ENCODE measurements at regions not wholly inside any gene's neighbourhood (a gene's known extent, or its start where the extent isn't known, plus 50 kb on each side); places are given as distances from the start of the nearest gene placed in this dataset.

DNA sequence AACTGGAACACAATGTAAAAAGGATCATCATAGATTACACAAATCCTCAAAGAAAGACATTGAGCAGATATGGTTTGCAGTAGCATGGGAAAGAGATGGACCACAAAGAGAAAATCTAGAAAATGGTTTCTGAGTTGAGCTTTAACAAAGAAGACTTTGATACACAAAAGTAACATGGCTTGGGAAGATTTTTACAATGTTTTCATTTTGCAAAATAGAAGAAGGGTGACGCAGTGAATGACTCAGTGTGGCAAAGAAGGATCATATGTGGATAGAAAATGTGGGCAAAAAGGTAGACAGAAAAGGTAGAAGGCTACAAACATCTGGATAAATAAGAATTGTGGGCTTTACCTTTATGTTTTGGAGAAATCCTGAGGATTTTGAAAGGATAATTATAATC lies 1220.5 kb downstream of the PCDH17 start:
- DNase-seq (no peak), ATAC-seq (ENCODE audit: low read depth in 2 of 2) (no peak)
- peak overlapping the region in 1 of 3 donors; percentile 66 for H3K27ac Mint-ChIP-seq
- no peak overlapping the region for H3K27ac ChIP-seq (ENCODE audit: insufficient read depth, low read length, poor library complexity, severe bottlenecking)
- H3K4me1 ChIP-seq (ENCODE audit: control insufficient read depth, insufficient read depth, low read length, poor library complexity, severe bottlenecking) = no peaks in the 10 kb centered on the region
- no peaks in the 10 kb centered on the region for H3K27me3 Mint-ChIP-seq
- no peaks in the 10 kb centered on the region for H3K36me3 ChIP-seq (ENCODE audit: control insufficient read depth, insufficient read depth, low read length)
- H3K4me1 Mint-ChIP-seq = no peaks in the 10 kb centered on the region
- H3K9me3 Mint-ChIP-seq = peaks cover 0 to 10% (median 5%) of the 10 kb centered on the region in 7 donors
- H3K4me3 Mint-ChIP-seq = no peak overlapping the region
- no peaks in the 10 kb centered on the region for H3K27me3 ChIP-seq (ENCODE audit: control insufficient read depth, insufficient read depth, low read length)
- no peaks in the 10 kb centered on the region for H3K36me3 Mint-ChIP-seq
- H3K9me3 ChIP-seq (ENCODE audit: control insufficient read depth in 2 of 2, low read length in 2 of 2) = no peaks in the 10 kb centered on the region
- no peak overlapping the region for H3K4me3 ChIP-seq (ENCODE audit: low read depth, low read length)

- peaks cover 0 to 6% of the 10 kb centered on the region in 2 experiments for H3K9me3 ChIP-seq (ENCODE audit: control insufficient read depth in 2 of 2, low read length in 2 of 2)
- no peaks in the 10 kb centered on the region for H3K36me3 ChIP-seq (ENCODE audit: control insufficient read depth, insufficient read depth, low read length)
- ATAC-seq (ENCODE audit: low read depth in 2 of 2) (no peak), DNase-seq (no peak)
- no peak overlapping the region for H3K4me3 Mint-ChIP-seq
- no peaks in the 10 kb centered on the region for H3K4me1 ChIP-seq (ENCODE audit: control insufficient read depth, insufficient read depth, low read length, poor library complexity, severe bottlenecking)
- H3K27me3 Mint-ChIP-seq = no peaks in the 10 kb centered on the region
- H3K36me3 Mint-ChIP-seq = no peaks in the 10 kb centered on the region
- H3K27ac ChIP-seq (ENCODE audit: insufficient read depth, low read length, poor library complexity, severe bottlenecking) = no peak overlapping the region
- H3K27me3 ChIP-seq (ENCODE audit: control insufficient read depth, insufficient read depth, low read length) = no peaks in the 10 kb centered on the region
- no peaks in the 10 kb centered on the region for H3K4me1 Mint-ChIP-seq
- H3K4me3 ChIP-seq (ENCODE audit: low read depth, low read length) = no peak overlapping the region
- peaks cover 0 to 14% (median 5%) of the 10 kb centered on the region in 7 donors for H3K9me3 Mint-ChIP-seq
- no peak overlapping the region for H3K27ac Mint-ChIP-seq
Observed at GRCh38 chr13:58855283-58855682, 1223.7 kb downstream of the PCDH17 start.

DNA sequence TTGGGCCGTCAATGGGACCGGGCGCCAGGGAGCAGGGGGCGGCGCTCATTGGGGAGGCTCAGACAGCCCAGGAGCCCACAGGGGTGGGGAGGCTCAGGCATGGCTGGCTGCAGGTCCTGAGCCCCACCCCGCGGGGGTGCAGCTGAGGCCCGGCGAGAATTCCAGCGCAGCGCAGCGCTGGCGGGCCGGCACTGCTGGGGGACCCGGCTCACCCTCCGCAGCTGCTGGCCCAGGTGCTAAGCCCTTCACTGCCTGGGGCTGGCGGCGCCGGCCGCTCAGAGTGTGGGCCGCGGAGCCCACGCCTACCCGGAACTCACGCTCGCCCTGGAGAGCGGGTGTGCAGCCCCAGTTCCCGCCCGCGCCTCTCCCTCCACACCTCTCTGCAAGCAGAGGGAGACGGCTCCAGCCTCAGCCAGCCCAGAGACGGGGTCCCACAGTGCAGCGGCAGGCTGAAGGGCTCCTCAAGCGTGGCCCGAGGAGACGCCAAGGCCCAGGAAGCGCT lies 1227.4 kb downstream of the PCDH17 start:
- no peak overlapping the region for H3K27ac Mint-ChIP-seq
- Histone ChIP-seq H3K27ac (ENCODE audit: insufficient read depth, low read length, poor library complexity, severe bottlenecking) (no peak overlapping the region), H3K9me3 (ENCODE audit: control insufficient read depth in 2 of 2, low read length in 2 of 2) (peaks cover 0 to 9% of the 10 kb centered on the region in 2 experiments), H3K4me1 (ENCODE audit: control insufficient read depth, insufficient read depth, low read length, poor library complexity, severe bottlenecking) (no peaks in the 10 kb centered on the region), H3K4me3 (ENCODE audit: low read depth, low read length) (no peak overlapping the region), H3K27me3 (ENCODE audit: control insufficient read depth, insufficient read depth, low read length) (no peaks in the 10 kb centered on the region), H3K36me3 (ENCODE audit: control insufficient read depth, insufficient read depth, low read length) (no peaks in the 10 kb centered on the region)
- no peak for DNase-seq
- H3K4me3 Mint-ChIP-seq = no peak overlapping the region
- H3K4me1 Mint-ChIP-seq = no peaks in the 10 kb centered on the region
- peaks cover 0 to 9% (median 5%) of the 10 kb centered on the region in 7 donors for H3K9me3 Mint-ChIP-seq
- ATAC-seq (ENCODE audit: low read depth in 2 of 2) = no peak
- H3K27me3 Mint-ChIP-seq = no peaks in the 10 kb centered on the region
- no peaks in the 10 kb centered on the region for H3K36me3 Mint-ChIP-seq

DNA sequence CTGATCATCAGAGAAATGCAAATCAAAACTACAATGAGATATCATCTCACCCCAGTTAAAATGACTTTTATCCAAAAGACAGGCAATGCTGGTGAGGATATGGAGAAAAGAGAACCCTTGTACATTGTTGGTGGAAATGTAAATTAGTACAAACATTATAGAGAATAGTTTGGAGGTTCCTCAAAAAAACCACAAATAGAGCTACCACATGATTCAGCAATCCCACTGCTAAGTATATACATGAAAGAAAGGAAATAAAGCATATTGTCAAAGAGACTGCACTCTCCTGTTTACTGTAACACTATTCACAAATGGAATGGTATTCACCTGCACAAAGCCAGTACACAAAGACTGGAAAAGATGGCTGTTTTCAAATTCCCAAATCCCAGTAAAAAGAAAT lies 1233.7 kb downstream of the PCDH17 start:
- H3K4me3 ChIP-seq (ENCODE audit: low read depth, low read length) = no peak overlapping the region
- Mint-ChIP-seq H3K9me3 (peaks cover 0 to 10% (median 4%) of the 10 kb centered on the region in 7 donors), H3K27ac (no peak overlapping the region), H3K36me3 (no peaks in the 10 kb centered on the region), H3K4me1 (no peaks in the 10 kb centered on the region), H3K4me3 (no peak overlapping the region), H3K27me3 (no peaks in the 10 kb centered on the region)
- no peaks in the 10 kb centered on the region for H3K27me3 ChIP-seq (ENCODE audit: control insufficient read depth, insufficient read depth, low read length)
- peaks cover 0 to 4% of the 10 kb centered on the region in 2 experiments for H3K9me3 ChIP-seq (ENCODE audit: control insufficient read depth in 2 of 2, low read length in 2 of 2)
- no peak for DNase-seq
- no peaks in the 10 kb centered on the region for H3K36me3 ChIP-seq (ENCODE audit: control insufficient read depth, insufficient read depth, low read length)
- ATAC-seq (ENCODE audit: low read depth in 2 of 2) = no peak
- H3K4me1 ChIP-seq (ENCODE audit: control insufficient read depth, insufficient read depth, low read length, poor library complexity, severe bottlenecking) = no peaks in the 10 kb centered on the region
- no peak overlapping the region for H3K27ac ChIP-seq (ENCODE audit: insufficient read depth, low read length, poor library complexity, severe bottlenecking)

GRCh38 chr13:58869566-58869965 lies 1238.0 kb downstream of the PCDH17 start:
- H3K36me3 Mint-ChIP-seq = no peaks in the 10 kb centered on the region
- no peaks in the 10 kb centered on the region for H3K27me3 Mint-ChIP-seq

GRCh38 chr13:58876473-58876872 lies 1244.9 kb downstream of the PCDH17 start:
- no peak for ATAC-seq (ENCODE audit: low read depth in 2 of 2)
- Mint-ChIP-seq H3K36me3 (no peaks in the 10 kb centered on the region), H3K9me3 (peaks cover 0 to 12% (median 2%) of the 10 kb centered on the region in 7 donors), H3K27ac (no peak overlapping the region), H3K4me3 (no peak overlapping the region), H3K4me1 (no peaks in the 10 kb centered on the region), H3K27me3 (no peaks in the 10 kb centered on the region)
- Histone ChIP-seq H3K27ac (ENCODE audit: insufficient read depth, low read length, poor library complexity, severe bottlenecking) (no peak overlapping the region), H3K27me3 (ENCODE audit: control insufficient read depth, insufficient read depth, low read length) (no peaks in the 10 kb centered on the region), H3K36me3 (ENCODE audit: control insufficient read depth, insufficient read depth, low read length) (no peaks in the 10 kb centered on the region), H3K9me3 (ENCODE audit: control insufficient read depth in 2 of 2, low read length in 2 of 2) (no peaks in the 10 kb centered on the region), H3K4me3 (ENCODE audit: low read depth, low read length) (no peak overlapping the region), H3K4me1 (ENCODE audit: control insufficient read depth, insufficient read depth, low read length, poor library complexity, severe bottlenecking) (no peaks in the 10 kb centered on the region)
- DNase-seq = no peak

More at GRCh38 chr13:58869566-58869965, 1238.0 kb downstream of the PCDH17 start:
- no peaks in the 10 kb centered on the region for H3K4me1 Mint-ChIP-seq
- DNase-seq (no peak), ATAC-seq (ENCODE audit: low read depth in 2 of 2) (no peak)
- H3K9me3 Mint-ChIP-seq = peaks cover 0 to 16% (median 3%) of the 10 kb centered on the region in 7 donors
- no peak overlapping the region for H3K4me3 ChIP-seq (ENCODE audit: low read depth, low read length)
- H3K36me3 ChIP-seq (ENCODE audit: control insufficient read depth, insufficient read depth, low read length) = no peaks in the 10 kb centered on the region
- no peak overlapping the region for H3K27ac Mint-ChIP-seq
- H3K4me3 Mint-ChIP-seq = no peak overlapping the region
- H3K9me3 ChIP-seq (ENCODE audit: control insufficient read depth in 2 of 2, low read length in 2 of 2) = no peaks in the 10 kb centered on the region
- no peak overlapping the region for H3K27ac ChIP-seq (ENCODE audit: insufficient read depth, low read length, poor library complexity, severe bottlenecking)
- no peaks in the 10 kb centered on the region for H3K27me3 ChIP-seq (ENCODE audit: control insufficient read depth, insufficient read depth, low read length)
- no peaks in the 10 kb centered on the region for H3K4me1 ChIP-seq (ENCODE audit: control insufficient read depth, insufficient read depth, low read length, poor library complexity, severe bottlenecking)

GRCh38 chr13:58879114-58879513 lies 1247.6 kb downstream of the PCDH17 start:
- ATAC-seq (ENCODE audit: low read depth in 2 of 2) = no peak
- H3K27ac Mint-ChIP-seq = no peak overlapping the region
- peaks cover 0 to 4% (median 2%) of the 10 kb centered on the region in 7 donors for H3K9me3 Mint-ChIP-seq

DNA sequence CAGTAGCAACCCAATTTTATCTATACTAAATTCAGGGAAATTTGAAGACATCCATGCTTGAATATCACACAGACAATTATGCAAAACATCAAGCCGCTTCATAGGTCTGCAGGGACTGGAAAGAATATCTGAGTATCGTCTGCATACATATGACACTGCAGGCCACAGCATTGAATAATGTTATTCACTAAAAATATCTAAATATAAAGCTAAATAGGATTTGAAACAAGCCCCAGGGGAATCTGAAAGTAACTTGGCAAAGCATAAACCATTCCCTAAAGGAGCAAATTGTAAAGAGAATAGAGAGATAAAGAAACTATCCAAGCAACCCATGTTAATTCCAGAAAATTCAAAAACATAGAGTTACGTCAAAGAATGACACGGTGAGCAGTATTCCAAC lies 1251.0 kb downstream of the PCDH17 start:
- H3K36me3 Mint-ChIP-seq = no peaks in the 10 kb centered on the region
- no peaks in the 10 kb centered on the region for H3K4me1 Mint-ChIP-seq
- H3K4me1 ChIP-seq (ENCODE audit: control insufficient read depth, insufficient read depth, low read length, poor library complexity, severe bottlenecking) = no peaks in the 10 kb centered on the region
- DNase-seq = no peak
- no peak overlapping the region for H3K27ac ChIP-seq (ENCODE audit: insufficient read depth, low read length, poor library complexity, severe bottlenecking)
- peaks cover 0 to 6% (median 0%) of the 10 kb centered on the region in 7 donors for H3K9me3 Mint-ChIP-seq
- no peak overlapping the region for H3K27ac Mint-ChIP-seq
- no peak overlapping the region for H3K4me3 Mint-ChIP-seq
- H3K9me3 ChIP-seq (ENCODE audit: control insufficient read depth in 2 of 2, low read length in 2 of 2) = no peaks in the 10 kb centered on the region
- no peaks in the 10 kb centered on the region for H3K27me3 Mint-ChIP-seq
- H3K27me3 ChIP-seq (ENCODE audit: control insufficient read depth, insufficient read depth, low read length) = no peaks in the 10 kb centered on the region
- H3K4me3 ChIP-seq (ENCODE audit: low read depth, low read length) = no peak overlapping the region
- H3K36me3 ChIP-seq (ENCODE audit: control insufficient read depth, insufficient read depth, low read length) = no peaks in the 10 kb centered on the region
- ATAC-seq (ENCODE audit: low read depth in 2 of 2) = no peak

More at GRCh38 chr13:58879114-58879513, 1247.6 kb downstream of the PCDH17 start:
- H3K36me3 ChIP-seq (ENCODE audit: control insufficient read depth, insufficient read depth, low read length) = no peaks in the 10 kb centered on the region
- no peaks in the 10 kb centered on the region for H3K9me3 ChIP-seq (ENCODE audit: control insufficient read depth in 2 of 2, low read length in 2 of 2)
- no peak for DNase-seq
- H3K27me3 ChIP-seq (ENCODE audit: control insufficient read depth, insufficient read depth, low read length) = no peaks in the 10 kb centered on the region
- H3K4me1 ChIP-seq (ENCODE audit: control insufficient read depth, insufficient read depth, low read length, poor library complexity, severe bottlenecking) = no peaks in the 10 kb centered on the region
- Mint-ChIP-seq H3K4me1 (no peaks in the 10 kb centered on the region), H3K4me3 (no peak overlapping the region), H3K27me3 (no peaks in the 10 kb centered on the region), H3K36me3 (no peaks in the 10 kb centered on the region)
- no peak overlapping the region for H3K27ac ChIP-seq (ENCODE audit: insufficient read depth, low read length, poor library complexity, severe bottlenecking)
- H3K4me3 ChIP-seq (ENCODE audit: low read depth, low read length) = no peak overlapping the region
